GM04503 (cell line): ENCODE measurements at regions not wholly inside any gene's neighbourhood (a gene's known extent, or its start where the extent isn't known, plus 50 kb on each side); places are given as distances from the start of the nearest gene placed in this dataset.

Experiments
- DNase-seq: peaks from one replicate; pipeline ENCODE4 v3.0.0-alpha.2; 2012; ENCODE audit warnings: low read depth

DNA sequence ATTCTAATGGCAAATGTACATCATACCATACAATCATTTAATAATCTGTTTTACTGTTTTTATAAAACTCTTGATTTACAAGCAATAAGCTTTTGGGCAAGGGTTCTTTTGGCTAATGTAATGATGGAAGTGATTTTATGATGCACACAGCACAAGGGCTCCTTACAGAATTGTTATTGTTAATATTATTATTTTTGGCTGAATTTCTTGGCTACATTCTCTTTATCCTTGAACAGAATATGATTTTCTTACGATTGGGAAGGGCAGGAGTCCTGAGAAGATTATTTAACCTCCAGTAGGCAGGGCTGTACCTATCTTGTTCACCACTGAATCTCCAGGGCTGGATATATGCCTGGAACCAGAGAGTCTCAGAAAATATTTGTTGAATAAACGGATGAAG is 70.4 kb upstream of the ARHGAP20 start:
- DNase-seq: no peak

DNA sequence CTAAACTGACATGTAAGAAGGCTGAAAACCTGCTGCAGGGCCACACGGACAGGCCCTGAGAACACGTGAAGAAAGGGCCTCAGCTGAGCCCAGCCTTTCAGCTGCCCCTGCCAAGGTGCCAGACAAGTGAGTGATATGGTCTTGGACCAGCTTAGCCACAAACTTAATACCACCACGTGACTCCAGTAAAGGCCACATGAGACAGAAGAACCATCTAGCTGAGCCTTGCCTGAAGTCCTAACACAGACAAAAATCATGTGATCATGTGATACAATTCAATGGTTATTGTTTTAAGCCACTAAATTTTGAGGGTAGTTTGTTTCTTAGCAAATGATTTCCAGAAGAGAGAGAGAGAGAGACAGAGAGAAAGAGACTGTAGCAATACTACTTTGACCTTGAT is 66.9 kb upstream of the ARHGAP20 start:
- no peak for DNase-seq

DNA sequence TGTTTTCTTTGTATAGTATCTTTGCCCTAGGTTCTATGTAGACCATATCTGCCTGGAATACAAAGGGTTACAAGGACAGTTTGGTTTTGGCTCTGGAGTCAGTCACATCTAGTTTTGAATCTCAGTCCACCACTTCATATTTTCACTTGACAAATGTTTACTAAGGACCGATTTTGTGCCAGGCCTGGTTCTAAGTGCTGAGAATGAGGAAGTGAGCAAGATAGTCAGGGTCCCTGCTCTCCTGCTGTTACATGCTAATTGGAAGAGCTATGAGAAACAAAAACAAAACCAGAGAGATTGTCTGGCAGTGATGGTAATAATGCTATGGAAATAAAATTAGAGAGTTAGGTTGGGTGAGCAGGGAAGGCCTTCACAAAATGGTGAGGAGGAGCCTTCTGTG is 66.1 kb upstream of the ARHGAP20 start:
- DNase-seq: no peak

DNA sequence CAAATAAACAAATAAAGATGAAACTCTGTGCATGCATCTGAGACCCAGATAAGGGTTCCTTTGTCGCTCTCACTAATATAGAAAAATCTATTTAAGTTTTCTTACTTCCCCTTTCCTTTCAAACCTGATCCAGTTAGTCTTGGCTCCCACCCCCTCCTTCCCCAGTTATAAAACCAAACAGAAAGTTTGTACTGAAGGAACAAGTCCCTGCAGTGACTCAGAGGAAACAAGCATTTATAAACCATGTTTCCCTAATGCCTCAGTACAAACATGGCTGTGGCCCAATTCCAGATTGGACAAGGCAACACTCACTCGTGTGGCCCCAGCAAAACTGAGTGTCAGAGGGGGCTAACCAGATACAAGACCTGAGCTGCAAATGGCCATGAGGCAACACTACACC is 65.5 kb upstream of the ARHGAP20 start:
- no peak for DNase-seq

DNA sequence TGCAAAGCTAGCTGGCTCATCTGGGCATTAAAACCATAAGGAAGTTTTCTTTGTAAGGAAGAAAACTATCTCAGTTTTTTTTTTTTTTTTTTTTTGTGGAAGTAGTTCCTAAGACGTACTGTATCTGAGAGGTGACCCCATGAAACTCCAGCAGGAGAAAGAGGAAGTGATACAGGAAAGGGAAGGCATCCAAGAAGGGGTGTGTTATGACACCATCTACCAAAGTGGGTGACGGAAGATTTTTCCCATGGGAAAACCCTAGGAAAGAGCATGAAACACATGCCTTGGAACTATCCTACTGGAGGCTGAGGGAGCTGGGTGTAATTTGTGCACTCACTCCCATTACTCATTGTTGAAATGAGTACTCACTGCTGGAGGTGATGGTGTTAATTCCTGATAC is 63.8 kb upstream of the ARHGAP20 start:
- no peak for DNase-seq

DNA sequence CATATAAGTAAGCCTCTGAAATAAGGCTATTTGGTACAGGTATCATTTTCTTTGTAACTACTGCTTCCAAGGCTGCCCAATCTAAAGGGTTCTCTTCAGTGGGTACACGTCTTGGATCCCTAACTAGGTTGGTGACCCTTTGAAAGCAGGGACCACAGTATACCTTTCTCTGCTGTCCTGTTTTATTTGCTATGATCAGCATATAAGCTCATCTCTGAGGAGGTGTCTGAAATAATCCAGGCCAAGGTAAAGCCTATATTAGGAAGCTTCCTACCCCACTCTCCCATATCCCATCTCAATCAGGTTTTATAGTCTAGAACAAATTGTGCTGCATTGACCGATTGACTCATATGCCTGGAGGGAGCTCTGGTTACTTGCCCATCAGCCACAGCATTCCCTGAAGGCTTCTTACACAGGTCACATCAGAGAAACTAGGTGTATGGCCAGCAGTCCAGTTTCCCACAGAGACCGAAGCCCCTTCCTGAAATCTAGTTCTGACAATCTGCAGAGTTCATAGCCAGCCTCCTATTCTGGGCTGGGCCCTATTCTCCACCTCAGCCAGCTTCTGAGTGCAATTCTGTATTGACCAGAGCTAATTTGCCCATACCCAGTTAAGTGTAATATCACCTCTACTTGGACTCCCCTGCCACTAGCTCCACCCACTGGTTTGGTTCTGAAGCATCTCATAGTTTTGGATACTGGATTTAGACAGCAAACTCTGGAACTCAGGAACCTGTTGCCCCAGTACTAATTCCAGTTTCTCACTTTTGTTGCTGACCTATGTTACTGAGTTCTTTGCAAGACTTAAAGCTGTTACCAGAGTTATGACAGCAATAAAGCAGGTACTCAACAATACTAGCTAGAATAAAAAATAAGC is 62.1 kb upstream of the ARHGAP20 start:
- no peak for DNase-seq

DNA sequence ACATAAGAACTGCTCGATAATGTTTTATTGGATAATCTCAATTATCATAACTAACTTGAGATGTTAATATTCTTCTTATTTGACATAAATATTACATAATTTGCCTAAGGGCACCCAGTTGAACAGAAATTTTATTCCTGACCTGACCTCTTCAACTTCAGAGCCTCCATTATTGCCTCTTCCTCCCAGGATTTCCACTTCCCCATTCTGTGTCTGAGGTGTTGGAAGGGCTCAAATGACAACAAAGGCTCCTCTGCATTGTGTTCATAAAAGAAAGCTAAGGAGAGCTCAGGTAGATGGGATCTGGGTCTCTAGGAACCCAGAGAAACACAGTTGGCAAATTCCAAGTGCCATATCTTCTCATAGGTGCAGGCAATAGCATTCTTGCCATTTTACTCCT is 61.2 kb upstream of the ARHGAP20 start:
- no peak for DNase-seq

DNA sequence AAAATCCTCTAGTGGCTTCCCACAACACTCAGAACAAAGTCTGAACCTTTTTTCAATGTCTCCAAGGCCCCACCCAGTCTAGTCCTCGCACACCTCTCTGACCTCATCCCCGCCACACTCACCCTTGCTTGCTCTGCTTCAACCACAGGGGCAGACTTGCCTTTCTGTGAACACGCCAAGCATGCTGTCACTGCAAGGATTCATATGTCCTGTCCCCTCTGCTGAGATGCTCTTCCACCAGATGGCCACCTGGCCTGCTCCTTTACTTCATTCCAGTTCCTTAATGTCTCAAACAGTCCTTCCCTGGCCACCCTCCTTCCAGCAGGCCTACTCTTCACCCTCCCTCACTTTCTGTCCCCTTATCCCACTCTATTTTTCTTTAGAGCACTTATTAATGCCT is 60.6 kb upstream of the ARHGAP20 start:
- no peak for DNase-seq

DNA sequence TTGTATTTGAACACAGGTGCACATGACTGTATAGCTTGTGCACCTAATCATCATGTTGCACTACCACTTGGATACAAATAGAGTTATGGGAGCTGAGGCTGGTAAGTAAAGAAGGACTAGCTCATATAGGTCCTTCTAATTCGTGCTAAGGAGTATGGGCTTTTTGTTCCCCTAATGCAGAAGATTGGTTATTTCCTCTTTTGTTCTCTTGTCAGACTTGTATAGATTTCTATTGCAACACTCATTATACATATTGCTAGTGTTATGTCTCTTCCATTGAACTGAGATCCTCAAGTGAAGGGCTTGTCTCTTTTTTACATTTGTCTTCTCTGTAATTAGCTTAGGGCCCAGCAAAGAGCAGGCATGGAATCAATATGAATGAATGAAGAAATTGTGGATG is 54.1 kb upstream of the ARHGAP20 start:
- DNase-seq: no peak

DNA sequence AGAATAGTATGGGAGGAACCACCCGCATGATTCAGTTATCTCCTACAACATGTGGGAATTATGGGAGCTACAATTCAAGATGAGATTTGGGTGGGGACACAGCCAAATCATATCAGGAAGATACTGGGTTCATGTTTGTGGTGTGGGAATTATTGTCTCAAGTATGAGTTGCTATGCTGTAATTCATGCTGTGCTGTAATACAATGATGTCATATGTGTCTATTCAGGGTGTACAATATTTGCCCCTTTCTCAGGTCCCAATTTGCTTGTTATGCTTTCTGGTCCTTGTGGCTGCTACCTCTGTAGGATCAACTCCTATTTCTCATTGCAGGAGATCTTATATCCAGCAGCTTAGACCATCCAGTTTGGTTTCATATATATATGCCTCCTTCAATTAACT is 52.2 kb upstream of the ARHGAP20 start:
- no peak for DNase-seq

DNA sequence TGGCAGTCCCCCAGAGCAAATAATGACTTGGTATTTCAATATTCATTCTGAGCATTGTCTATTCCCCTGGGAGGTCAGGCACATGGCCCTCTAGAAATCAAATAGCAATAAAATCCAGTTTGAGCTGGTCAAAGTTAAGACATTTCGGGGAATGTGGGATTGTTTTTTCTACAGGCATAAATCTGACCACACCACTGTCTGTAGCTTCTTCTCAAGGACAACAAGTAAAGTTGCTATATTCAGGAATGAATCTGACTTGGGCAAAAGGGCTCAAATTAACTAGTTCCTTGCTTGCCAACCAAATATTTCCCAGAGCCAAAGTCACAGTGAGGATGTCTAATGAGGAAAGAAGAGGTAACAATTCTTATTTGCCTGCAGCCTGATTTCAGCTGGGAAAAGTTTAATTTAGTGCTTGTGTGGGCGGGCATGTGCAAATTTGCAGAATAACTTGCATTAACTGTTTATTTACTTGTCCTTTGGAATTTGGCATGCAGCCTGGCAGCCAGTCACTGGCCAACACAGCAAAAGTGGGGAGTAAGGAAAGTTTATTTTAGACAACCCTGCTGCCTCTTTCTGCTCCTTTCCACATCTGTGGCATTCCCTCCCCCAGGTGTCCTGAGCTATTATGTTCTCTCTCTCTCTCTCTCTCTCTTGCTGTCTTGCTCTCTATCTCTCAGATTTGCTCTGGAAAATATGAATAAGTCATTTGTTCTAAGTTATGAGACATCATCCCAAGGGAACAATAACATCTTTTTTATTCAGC is 51.2 kb upstream of the ARHGAP20 start:
- peak; percentile 35 for DNase-seq

DNA sequence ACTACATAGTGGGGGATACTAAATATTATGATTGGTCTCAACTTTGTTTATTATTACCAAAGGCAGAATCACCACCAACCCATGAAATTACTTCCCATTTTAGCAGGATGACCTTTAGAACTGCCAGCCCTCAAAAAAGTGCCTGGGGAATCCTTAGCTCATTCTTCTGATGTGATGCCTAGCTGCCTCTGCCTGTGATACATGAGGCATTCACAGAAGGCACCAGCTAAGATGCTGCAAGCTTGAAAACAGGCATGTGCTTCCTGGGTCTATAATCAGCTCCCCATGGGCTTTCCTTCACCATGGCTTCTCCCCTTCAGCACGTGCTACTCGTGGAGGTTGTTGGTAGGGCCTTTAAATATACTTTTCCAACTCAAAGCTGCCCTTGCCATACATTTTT is 50.4 kb upstream of the ARHGAP20 start:
- DNase-seq: no peak
